Loucy (cell line): ENCODE measurements at regions not wholly inside any gene's neighbourhood (a gene's known extent, or its start where the extent isn't known, plus 50 kb on each side); places are given as distances from the start of the nearest gene placed in this dataset.

Experiments used
- H2AFZ ChIP-seq: fragments of 200-600 bp; sonication (generic); 2 replicates; pipeline ENCODE4 v1.6.0; 2016; ENCODE audit warnings: antibody characterized with exemption, mild to moderate bottlenecking, low read length, moderate library complexity
- H3F3A ChIP-seq: fragments of 200-600 bp; 2 replicates; pipeline ENCODE4 v1.6.0; 2016; ENCODE audit warnings: antibody characterized with exemption, low read depth, mild to moderate bottlenecking
- H3K27me3 ChIP-seq: fragments of 200-600 bp; sonication (generic); 2 replicates; pipeline ENCODE4 v1.6.1; 2014; ENCODE audit warnings: low read length, mild to moderate bottlenecking; ENCODE audit not compliant: insufficient read depth, poor library complexity, severe bottlenecking
- H3K36me3 ChIP-seq: fragments of 200-600 bp; sonication (generic); 2 replicates; pipeline ENCODE4 v1.6.1; 2016; ENCODE audit warnings: low read length; ENCODE audit not compliant: insufficient read depth
- H3K4me1 ChIP-seq: fragments of 200-600 bp; sonication (generic); 2 replicates; pipeline ENCODE4 v1.5.1; 2014; ENCODE audit warnings: low read length, mild to moderate bottlenecking; ENCODE audit not compliant: insufficient read depth, poor library complexity, severe bottlenecking
- H3K4me2 ChIP-seq: fragments of 200-600 bp; sonication (generic); 2 replicates; pipeline ENCODE4 v1.6.0; 2014; ENCODE audit warnings: antibody characterized with exemption, low read length, low read depth, mild to moderate bottlenecking; ENCODE audit not compliant: poor library complexity, severe bottlenecking
- H3K4me3 ChIP-seq: fragments of 200-600 bp; sonication (generic); 2 replicates; pipeline ENCODE4 v1.5.1; 2014; ENCODE audit warnings: low read length, mild to moderate bottlenecking, mixed read lengths; ENCODE audit not compliant: poor library complexity, severe bottlenecking
- H3K79me2 ChIP-seq: fragments of 200-600 bp; sonication (generic); 2 replicates; pipeline ENCODE4 v1.6.1; 2014; ENCODE audit warnings: low read length; ENCODE audit not compliant: insufficient read depth
- H3K9ac ChIP-seq: fragments of 200-600 bp; sonication (generic); 2 replicates; pipeline ENCODE4 v1.6.0; 2014; ENCODE audit warnings: mild to moderate bottlenecking, low read depth, low read length, moderate library complexity; ENCODE audit not compliant: poor library complexity, severe bottlenecking
- H3K9me2 ChIP-seq: fragments of 200-600 bp; sonication (generic); replicated peaks from 2 replicates; pipeline ENCODE4 v1.6.1; 2016; ENCODE audit warnings: low read depth, low read length, mixed read lengths
- H3K9me3 ChIP-seq: fragments of 200-600 bp; sonication (generic); 2 replicates; pipeline ENCODE4 v1.6.1; 2014; ENCODE audit warnings: mild to moderate bottlenecking, antibody characterized with exemption, low read length, low read depth; ENCODE audit not compliant: insufficient read depth
- H4K20me1 ChIP-seq: fragments of 200-600 bp; sonication (generic); 2 replicates; pipeline ENCODE4 v1.6.0; 2014; ENCODE audit warnings: antibody characterized with exemption, low read length, mild to moderate bottlenecking; ENCODE audit not compliant: insufficient read depth, poor library complexity, severe bottlenecking
- EZH2phosphoT487 ChIP-seq: fragments of 200-600 bp; IDR thresholded peaks from 2 replicates; pipeline ENCODE4 v1.6.1; 2018; ENCODE audit warnings: antibody characterized with exemption, mild to moderate bottlenecking, moderate library complexity, borderline replicate concordance
- TF ChIP-seq, protein P1 (sequence below): fragments of 200-600 bp; sonication (generic); conservative IDR thresholded peaks from 2 replicates; pipeline ENCODE4 v1.5.1; 2014; ENCODE audit warnings: mild to moderate bottlenecking, antibody characterized with exemption, low read length

DNA sequence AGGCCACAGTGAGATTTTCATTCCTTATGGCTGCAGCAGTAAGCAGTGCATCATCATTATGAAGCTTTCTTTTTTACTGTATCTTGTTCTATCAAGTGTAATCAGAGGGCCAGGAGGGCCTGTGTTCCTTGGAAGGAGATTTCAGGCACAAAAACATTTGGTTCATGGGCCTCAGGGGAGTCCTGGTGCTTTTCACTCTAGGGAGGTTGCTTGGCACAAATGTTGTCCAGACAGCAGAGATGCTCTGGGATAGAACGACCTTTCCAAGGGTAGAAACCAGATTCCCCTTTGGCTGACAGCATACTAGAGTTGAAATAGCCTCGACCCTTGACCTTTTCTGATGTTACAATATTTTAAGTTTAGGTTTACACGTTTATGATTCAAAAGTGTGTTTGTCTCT lies 95.3 kb upstream of the CLSTN2 start:
- Histone ChIP-seq H3K9ac (no peak overlapping the region), H3K9me3 (no peaks in the 10 kb centered on the region), H2AFZ (no peak overlapping the region), H3K4me3 (no peak overlapping the region), H4K20me1 (no peaks in the 10 kb centered on the region), H3F3A (no peaks in the 10 kb centered on the region), H3K9me2 (no peaks in the 10 kb centered on the region), H3K27me3 (no peaks in the 10 kb centered on the region), H3K79me2 (no peaks in the 10 kb centered on the region), H3K4me2 (no peak overlapping the region), H3K36me3 (no peaks in the 10 kb centered on the region), H3K4me1 (no peaks in the 10 kb centered on the region)
- TF ChIP-seq EZH2phosphoT487, result no peak
- TF ChIP-seq, protein P1, sequence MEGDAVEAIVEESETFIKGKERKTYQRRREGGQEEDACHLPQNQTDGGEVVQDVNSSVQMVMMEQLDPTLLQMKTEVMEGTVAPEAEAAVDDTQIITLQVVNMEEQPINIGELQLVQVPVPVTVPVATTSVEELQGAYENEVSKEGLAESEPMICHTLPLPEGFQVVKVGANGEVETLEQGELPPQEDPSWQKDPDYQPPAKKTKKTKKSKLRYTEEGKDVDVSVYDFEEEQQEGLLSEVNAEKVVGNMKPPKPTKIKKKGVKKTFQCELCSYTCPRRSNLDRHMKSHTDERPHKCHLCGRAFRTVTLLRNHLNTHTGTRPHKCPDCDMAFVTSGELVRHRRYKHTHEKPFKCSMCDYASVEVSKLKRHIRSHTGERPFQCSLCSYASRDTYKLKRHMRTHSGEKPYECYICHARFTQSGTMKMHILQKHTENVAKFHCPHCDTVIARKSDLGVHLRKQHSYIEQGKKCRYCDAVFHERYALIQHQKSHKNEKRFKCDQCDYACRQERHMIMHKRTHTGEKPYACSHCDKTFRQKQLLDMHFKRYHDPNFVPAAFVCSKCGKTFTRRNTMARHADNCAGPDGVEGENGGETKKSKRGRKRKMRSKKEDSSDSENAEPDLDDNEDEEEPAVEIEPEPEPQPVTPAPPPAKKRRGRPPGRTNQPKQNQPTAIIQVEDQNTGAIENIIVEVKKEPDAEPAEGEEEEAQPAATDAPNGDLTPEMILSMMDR, result no peak

DNA sequence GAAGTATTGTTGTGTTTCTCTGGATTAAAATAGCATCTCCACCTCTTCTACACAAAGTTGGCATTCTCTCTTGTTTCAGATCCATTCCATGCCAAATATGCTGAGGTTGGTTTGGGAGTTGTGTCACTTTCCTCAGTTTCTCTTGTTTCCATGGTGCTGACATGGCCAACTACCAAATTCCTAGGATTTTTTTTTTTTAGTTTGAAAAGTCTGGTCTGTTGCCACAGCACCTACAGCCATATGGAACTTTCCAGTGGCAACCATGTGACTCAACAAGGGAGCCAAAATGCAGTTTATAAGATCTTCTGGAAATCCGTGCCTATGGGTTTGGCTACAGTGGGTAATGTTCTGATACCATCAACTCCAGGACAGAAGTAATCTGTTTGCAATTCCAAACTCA lies 96.0 kb upstream of the CLSTN2 start:
- no peak overlapping the region for H3K4me2 ChIP-seq
- H3K36me3 ChIP-seq, result no peaks in the 10 kb centered on the region
- H3F3A ChIP-seq, result no peaks in the 10 kb centered on the region
- no peaks in the 10 kb centered on the region for H3K27me3 ChIP-seq
- H3K79me2 ChIP-seq, result no peaks in the 10 kb centered on the region
- H3K9me3 ChIP-seq, result no peaks in the 10 kb centered on the region
- H3K9me2 ChIP-seq, result no peaks in the 10 kb centered on the region
- TF ChIP-seq EZH2phosphoT487, result no peak
- no peak overlapping the region for H3K9ac ChIP-seq
- H4K20me1 ChIP-seq, result no peaks in the 10 kb centered on the region
- H3K4me1 ChIP-seq, result no peaks in the 10 kb centered on the region
- H2AFZ ChIP-seq, result no peak overlapping the region
- H3K4me3 ChIP-seq, result no peak overlapping the region

DNA sequence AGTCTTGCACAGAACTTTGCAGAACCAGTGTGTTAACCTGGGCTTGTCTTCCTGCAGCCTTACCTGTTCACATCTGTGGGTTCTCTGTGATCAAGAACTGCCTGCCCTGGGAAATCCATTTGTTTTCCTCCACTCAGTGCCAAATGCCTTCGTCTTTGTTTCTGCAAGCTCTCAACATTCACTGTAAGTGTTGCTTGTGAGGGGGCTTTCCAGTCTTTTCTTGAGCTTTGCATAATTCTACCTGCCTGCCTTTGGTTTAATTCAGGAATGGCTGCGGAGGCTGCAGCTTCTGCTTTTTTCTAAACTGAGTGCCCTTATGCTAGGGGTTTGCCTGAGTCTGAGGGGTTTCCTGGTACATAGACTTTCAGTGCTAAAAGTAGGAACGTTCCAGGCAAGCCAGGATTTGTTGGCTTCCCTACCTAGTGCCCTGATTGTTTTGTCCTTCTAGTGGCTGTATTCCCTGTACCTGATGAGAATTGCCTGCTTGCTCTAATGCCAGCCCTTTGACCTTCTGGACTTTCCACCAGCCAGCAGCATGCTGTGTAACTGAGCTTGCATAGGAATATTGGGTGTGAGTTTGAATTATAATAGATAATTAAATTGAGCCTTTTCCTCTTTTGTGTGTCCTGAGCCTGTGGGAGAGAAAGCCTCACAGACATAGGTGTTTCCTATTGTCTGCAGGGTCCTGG lies 96.6 kb upstream of the CLSTN2 start:
- no peak overlapping the region for H3K4me2 ChIP-seq
- no peaks in the 10 kb centered on the region for H3K36me3 ChIP-seq
- no peak overlapping the region for H3K9ac ChIP-seq
- no peaks in the 10 kb centered on the region for H3K27me3 ChIP-seq
- H3K4me3 ChIP-seq, result no peak overlapping the region
- H3K4me1 ChIP-seq, result no peaks in the 10 kb centered on the region
- TF ChIP-seq EZH2phosphoT487, result no peak
- TF ChIP-seq, protein P1, result no peak
- no peaks in the 10 kb centered on the region for H3F3A ChIP-seq
- no peaks in the 10 kb centered on the region for H4K20me1 ChIP-seq
- H3K79me2 ChIP-seq, result no peaks in the 10 kb centered on the region
- no peak overlapping the region for H2AFZ ChIP-seq
- H3K9me3 ChIP-seq, result no peaks in the 10 kb centered on the region
- no peaks in the 10 kb centered on the region for H3K9me2 ChIP-seq
